GM12872 (cell line): ENCODE measurements at regions not wholly inside any gene's neighbourhood (a gene's known extent, or its start where the extent isn't known, plus 50 kb on each side); places are given as distances from the start of the nearest gene placed in this dataset.
A peak's percentile ranks its signal among the peaks of the same experiment; 100 is the strongest.

Source experiments
- TF ChIP-seq, protein P1 (sequence below): IDR thresholded peaks from 3 replicates; pipeline ENCODE4 v1.5.1; 2011; ENCODE audit warnings: low read depth, mild to moderate bottlenecking, low read length, moderate library complexity; ENCODE audit not compliant: insufficient read depth

DNA sequence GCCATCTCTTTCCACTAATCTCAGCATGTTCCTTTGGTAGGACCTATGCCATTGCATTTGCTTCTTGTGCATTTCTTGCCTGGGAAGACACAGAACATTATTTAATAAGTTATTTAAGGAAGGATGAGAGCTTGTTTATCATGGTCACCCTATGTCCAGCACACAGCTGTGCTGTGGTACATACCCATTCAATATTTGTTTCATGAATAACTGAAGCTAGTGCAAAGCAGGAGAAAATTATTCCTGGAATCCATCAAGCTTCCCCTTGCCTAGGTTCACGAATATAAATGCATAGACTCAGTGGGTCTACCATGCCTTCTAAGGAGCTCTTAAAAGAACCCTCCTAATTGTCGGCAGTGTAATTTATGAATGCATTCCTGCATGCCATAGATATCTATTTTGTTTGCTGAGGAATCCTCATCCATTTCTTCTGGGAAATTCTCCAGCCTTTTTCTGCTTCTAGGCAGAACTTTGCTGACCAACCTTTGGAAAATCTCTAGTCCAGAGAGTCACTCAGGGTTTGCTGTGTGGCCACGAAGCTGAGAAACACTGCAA lies 599.8 kb upstream of the TMEM132C start:
- TF ChIP-seq, protein P1, sequence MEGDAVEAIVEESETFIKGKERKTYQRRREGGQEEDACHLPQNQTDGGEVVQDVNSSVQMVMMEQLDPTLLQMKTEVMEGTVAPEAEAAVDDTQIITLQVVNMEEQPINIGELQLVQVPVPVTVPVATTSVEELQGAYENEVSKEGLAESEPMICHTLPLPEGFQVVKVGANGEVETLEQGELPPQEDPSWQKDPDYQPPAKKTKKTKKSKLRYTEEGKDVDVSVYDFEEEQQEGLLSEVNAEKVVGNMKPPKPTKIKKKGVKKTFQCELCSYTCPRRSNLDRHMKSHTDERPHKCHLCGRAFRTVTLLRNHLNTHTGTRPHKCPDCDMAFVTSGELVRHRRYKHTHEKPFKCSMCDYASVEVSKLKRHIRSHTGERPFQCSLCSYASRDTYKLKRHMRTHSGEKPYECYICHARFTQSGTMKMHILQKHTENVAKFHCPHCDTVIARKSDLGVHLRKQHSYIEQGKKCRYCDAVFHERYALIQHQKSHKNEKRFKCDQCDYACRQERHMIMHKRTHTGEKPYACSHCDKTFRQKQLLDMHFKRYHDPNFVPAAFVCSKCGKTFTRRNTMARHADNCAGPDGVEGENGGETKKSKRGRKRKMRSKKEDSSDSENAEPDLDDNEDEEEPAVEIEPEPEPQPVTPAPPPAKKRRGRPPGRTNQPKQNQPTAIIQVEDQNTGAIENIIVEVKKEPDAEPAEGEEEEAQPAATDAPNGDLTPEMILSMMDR: no peak

- TF ChIP-seq, protein P1: no peak
These were observed 596.7 kb upstream of the TMEM132C start for GRCh38 chr12:127670294-127670693.

DNA sequence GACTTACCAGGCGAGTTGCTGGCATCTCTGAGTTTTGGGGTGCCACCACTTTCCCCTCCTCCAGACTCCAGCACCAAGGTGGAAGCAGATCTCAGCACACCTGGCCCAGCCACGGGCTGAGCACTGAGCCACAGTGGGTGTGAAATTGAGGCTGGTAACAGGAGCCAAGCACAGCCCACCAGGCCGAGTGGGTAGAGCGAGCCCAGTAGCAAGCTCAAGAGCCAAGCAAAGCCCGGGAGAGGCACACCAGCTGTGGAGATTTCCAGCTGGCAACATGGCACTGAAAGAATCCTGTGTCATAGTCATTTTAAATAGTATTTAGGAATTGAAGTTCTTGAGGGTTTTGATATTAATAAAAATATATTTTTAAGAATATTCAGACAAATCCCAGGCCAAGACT lies 596.2 kb upstream of the TMEM132C start:
- TF ChIP-seq, protein P1: no peak

DNA sequence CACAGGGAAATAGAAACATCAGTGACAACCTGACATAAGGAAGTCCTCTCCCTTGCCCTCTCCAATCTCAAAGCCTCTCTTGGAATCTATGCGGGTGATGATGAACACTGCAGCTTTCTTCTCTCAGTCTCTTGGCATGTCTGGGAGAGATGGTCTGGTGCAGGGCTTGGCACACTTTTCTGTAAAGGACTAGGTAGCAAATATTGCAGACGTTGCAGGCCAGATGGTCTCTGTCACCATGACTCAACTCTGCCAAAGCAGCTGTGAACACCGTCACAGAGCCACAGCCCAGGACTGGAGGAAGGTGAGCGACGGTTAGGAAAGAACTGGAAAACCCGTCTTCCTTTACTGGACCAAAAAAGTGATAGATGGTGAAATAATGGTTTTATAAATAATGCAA lies 591.0 kb upstream of the TMEM132C start:
- TF ChIP-seq, protein P1: no peak

DNA sequence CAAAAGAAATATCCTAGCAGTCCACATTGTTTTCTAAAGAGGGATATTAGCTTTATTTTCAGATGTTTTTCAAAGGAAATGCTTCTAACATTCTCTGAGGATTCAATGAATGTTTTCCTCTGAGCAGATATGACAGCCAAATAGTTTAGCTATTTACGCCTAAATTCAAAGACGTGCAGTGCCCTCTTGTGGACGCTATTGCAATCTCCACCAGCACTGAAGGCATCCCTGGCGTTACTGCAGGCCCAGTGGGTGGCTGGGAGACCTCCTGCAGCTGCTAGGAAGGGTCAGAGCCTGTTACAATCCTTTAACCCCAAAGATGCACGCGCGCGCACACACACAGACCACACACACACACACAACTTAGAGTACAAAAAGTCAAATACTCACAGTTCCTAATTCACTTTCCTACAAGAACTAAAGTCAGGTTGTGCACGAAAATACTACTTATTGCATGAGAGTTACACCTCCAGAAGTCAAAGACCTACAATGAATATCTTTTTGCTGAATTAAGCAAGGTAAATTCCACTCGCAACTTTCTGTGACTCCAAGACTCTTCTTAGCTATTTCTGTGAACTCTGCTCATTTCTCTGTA lies 589.3 kb upstream of the TMEM132C start:
- TF ChIP-seq, protein P1: peak; percentile 57

DNA sequence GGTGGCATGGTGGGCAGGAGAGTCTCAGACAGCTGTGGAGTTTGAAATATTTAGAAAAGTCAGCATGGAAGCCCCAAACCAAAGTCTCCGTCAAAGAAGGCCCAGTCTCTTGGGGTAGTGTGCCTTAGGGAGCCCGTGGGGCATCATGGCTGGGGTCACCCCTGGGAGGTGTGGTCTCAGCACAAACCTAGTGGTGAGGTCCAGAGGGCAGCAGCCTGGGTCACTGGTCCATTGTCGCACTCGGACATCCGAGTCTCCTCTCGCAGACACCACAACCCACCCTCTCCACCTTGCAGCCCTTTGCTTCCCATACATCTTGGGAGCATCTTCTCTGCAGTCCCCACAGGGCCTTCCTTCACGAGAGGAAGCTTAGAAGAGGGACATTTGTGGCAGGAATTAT lies 588.0 kb upstream of the TMEM132C start:
- TF ChIP-seq, protein P1: no peak

- TF ChIP-seq, protein P1: no peak
These were observed 586.5 kb upstream of the TMEM132C start for GRCh38 chr12:127680516-127680915.
